BLaER1 treated with 17β-estradiol and CSF1 and Interleukin-3, amounts not matched to agents 10 nM and 100 nM (cell line): ENCODE measurements at regions not wholly inside any gene's neighbourhood (a gene's known extent, or its start where the extent isn't known, plus 50 kb on each side); places are given as distances from the start of the nearest gene placed in this dataset.

Source experiments
- H3K27ac ChIP-seq, 11 experiments: shearing (Covaris generic); formaldehyde crosslinking; 2 replicates each; pipeline ENCODE4 v1.8.1; 2022
- H3K27me3 ChIP-seq, 11 experiments: shearing (Covaris generic); formaldehyde crosslinking; 2 replicates each; pipeline ENCODE4 v1.8.1; 2022
- H3K36me3 ChIP-seq, 11 experiments: shearing (Covaris generic); formaldehyde crosslinking; 2 replicates each; pipeline ENCODE4 v1.8.1; 2022
- H3K4me1 ChIP-seq, 10 experiments: shearing (Covaris generic); formaldehyde crosslinking; 2 replicates each; pipeline ENCODE4 v1.8.1; 2022
- H3K4me2 ChIP-seq, 11 experiments: shearing (Covaris generic); formaldehyde crosslinking; 2 replicates each; pipeline ENCODE4 v1.8.1; 2022
- H3K4me3 ChIP-seq, 10 experiments: shearing (Covaris generic); formaldehyde crosslinking; 2 replicates each; pipeline ENCODE4 v1.8.1; 2022
- H3K9ac ChIP-seq, 11 experiments: shearing (Covaris generic); formaldehyde crosslinking; 2 replicates each; pipeline ENCODE4 v1.8.1; 2022
- H3K9me3 ChIP-seq, 11 experiments: shearing (Covaris generic); formaldehyde crosslinking; replicated peaks in 1 of 11; 2 replicates each; pipeline ENCODE4 v1.8.1; 2022
- H4K20me1 ChIP-seq, 11 experiments: shearing (Covaris generic); formaldehyde crosslinking; 2 replicates each; pipeline ENCODE4 v1.8.1; 2022
- Cebpa-rat ChIP-seq, 11 experiments: shearing (Covaris generic); IDR thresholded peaks; 2 replicates each; pipeline ENCODE4 v1.8.1; 2022

- Histone ChIP-seq H4K20me1 (no peaks in the 10 kb centered on the region), H3K4me3 (no peak overlapping the region), H3K4me1 (peaks cover 0 to 22% (median 6%) of the 10 kb centered on the region in 10 experiments; a peak in 9 of 20 replicates), H3K9ac (no peak overlapping the region), H3K36me3 (peaks cover 0 to 12% (median 0%) of the 10 kb centered on the region in 11 experiments; a peak in 2 of 22 replicates), H3K27me3 (no peaks in the 10 kb centered on the region), H3K9me3 (peaks cover 18 to 58% (median 23%) of the 10 kb centered on the region in 11 experiments; a peak in 21 of 22 replicates), H3K27ac (no peak overlapping the region), H3K4me2 (no peak overlapping the region)
- no peak for TF ChIP-seq Cebpa-rat (IDR thresholded peaks at IDR 0.05)
Observed at GRCh38 chr2:215851696-215852095, 161.7 kb downstream of the MREG start.

GRCh38 chr2:215851082-215851481 is 162.3 kb downstream of the MREG start:
- Histone ChIP-seq H3K9me3 (peaks cover 18 to 58% (median 23%) of the 10 kb centered on the region in 11 experiments; a peak in 21 of 22 replicates), H3K27ac (no peak overlapping the region), H3K36me3 (peaks cover 0 to 12% (median 0%) of the 10 kb centered on the region in 11 experiments; a peak in 2 of 22 replicates), H3K4me2 (no peak overlapping the region), H3K4me1 (peaks cover 0 to 28% (median 8%) of the 10 kb centered on the region in 10 experiments; a peak in 10 of 20 replicates), H3K9ac (no peak overlapping the region), H3K4me3 (no peak overlapping the region), H4K20me1 (no peaks in the 10 kb centered on the region), H3K27me3 (no peaks in the 10 kb centered on the region)
- no peak for TF ChIP-seq Cebpa-rat (IDR thresholded peaks at IDR 0.05)

DNA sequence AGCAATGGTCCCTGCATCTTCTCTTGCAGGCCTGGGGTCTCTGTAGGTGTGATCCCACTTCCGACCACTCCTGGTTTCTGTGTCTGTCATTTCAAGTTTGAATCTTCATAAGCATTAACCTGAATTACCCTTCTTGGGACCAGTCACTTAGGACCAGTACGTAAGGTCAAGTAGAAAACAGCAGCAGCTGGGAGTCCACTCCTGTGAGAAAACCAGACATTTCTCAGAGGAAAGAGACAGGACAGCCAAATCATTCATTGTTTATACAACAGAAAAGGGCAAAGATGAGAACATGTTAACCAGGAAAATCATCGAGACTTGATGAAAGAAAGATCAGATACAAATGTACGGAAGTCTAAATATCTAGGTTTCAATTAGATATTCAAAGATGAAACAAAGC is 163.0 kb downstream of the MREG start:
- Histone ChIP-seq H3K36me3 (peaks cover 0 to 12% (median 0%) of the 10 kb centered on the region in 11 experiments; a peak in 2 of 22 replicates), H3K9me3 (peaks cover 18 to 58% (median 23%) of the 10 kb centered on the region in 11 experiments; a peak in 21 of 22 replicates), H4K20me1 (no peaks in the 10 kb centered on the region), H3K4me1 (peaks cover 0 to 35% (median 11%) of the 10 kb centered on the region in 10 experiments; a peak in 10 of 20 replicates), H3K4me2 (no peak overlapping the region), H3K27ac (no peak overlapping the region), H3K9ac (no peak overlapping the region), H3K27me3 (no peaks in the 10 kb centered on the region), H3K4me3 (no peak overlapping the region)
- no peak for TF ChIP-seq Cebpa-rat (IDR thresholded peaks at IDR 0.05)

GRCh38 chr2:215849771-215850170 is 163.6 kb downstream of the MREG start:
- TF ChIP-seq Cebpa-rat (IDR thresholded peaks at IDR 0.05), result no peak
- Histone ChIP-seq H3K27ac (no peak overlapping the region), H3K4me1 (peaks cover 0 to 39% (median 11%) of the 10 kb centered on the region in 10 experiments; a peak in 10 of 20 replicates), H3K4me3 (no peak overlapping the region), H3K36me3 (peaks cover 0 to 12% (median 0%) of the 10 kb centered on the region in 11 experiments; a peak in 2 of 22 replicates), H4K20me1 (no peaks in the 10 kb centered on the region), H3K9me3 (peaks cover 16 to 58% (median 22%) of the 10 kb centered on the region in 11 experiments; a peak in 21 of 22 replicates), H3K27me3 (no peaks in the 10 kb centered on the region), H3K4me2 (no peak overlapping the region), H3K9ac (no peak overlapping the region)

GRCh38 chr2:215848698-215849097 is 164.7 kb downstream of the MREG start:
- no peaks in the 10 kb centered on the region for H4K20me1 ChIP-seq

GRCh38 chr2:215848146-215848545 is 165.2 kb downstream of the MREG start:
- Histone ChIP-seq H3K4me1 (peaks cover 0 to 52% (median 11%) of the 10 kb centered on the region in 10 experiments; a peak in 10 of 20 replicates), H3K4me2 (peak overlapping the region in 5 of 11 experiments; percentile 37 to 62 (median 55); a peak in 10 of 22 replicates), H3K4me3 (no peak overlapping the region), H3K9ac (no peak overlapping the region), H3K9me3 (peaks cover under 1 to 45% (median 5%) of the 10 kb centered on the region in 11 experiments; a peak in 19 of 22 replicates), H3K27ac (peak overlapping the region in 2 of 11 experiments; percentile 26 to 77; a peak in 4 of 22 replicates), H4K20me1 (no peaks in the 10 kb centered on the region), H3K36me3 (no peaks in the 10 kb centered on the region), H3K27me3 (no peaks in the 10 kb centered on the region)
- no peak for TF ChIP-seq Cebpa-rat (IDR thresholded peaks at IDR 0.05)

More at GRCh38 chr2:215848698-215849097, 164.7 kb downstream of the MREG start:
- Histone ChIP-seq H3K4me3 (no peak overlapping the region), H3K36me3 (peaks cover 0 to 5% (median 0%) of the 10 kb centered on the region in 11 experiments; a peak in 2 of 22 replicates), H3K27ac (peak overlapping the region in 1 of 11 experiments; percentile 3; a peak in 1 of 22 replicates), H3K9me3 (peaks cover 6 to 50% (median 11%) of the 10 kb centered on the region in 11 experiments; a peak in 21 of 22 replicates), H3K4me1 (peaks cover 0 to 46% (median 11%) of the 10 kb centered on the region in 10 experiments; a peak in 10 of 20 replicates), H3K4me2 (peak overlapping the region in 1 of 11 experiments; percentile 62; a peak in 1 of 22 replicates), H3K27me3 (no peaks in the 10 kb centered on the region), H3K9ac (no peak overlapping the region)
- TF ChIP-seq Cebpa-rat (IDR thresholded peaks at IDR 0.05), result no peak

- Histone ChIP-seq H3K4me3 (no peak overlapping the region), H3K4me1 (peaks cover 0 to 55% (median 11%) of the 10 kb centered on the region in 10 experiments; a peak in 10 of 20 replicates), H3K36me3 (no peaks in the 10 kb centered on the region), H3K27ac (peak overlapping the region in 3 of 11 experiments; percentile 26 to 77 (median 69); a peak in 5 of 22 replicates), H3K4me2 (peak overlapping the region in 5 of 11 experiments; percentile 37 to 62 (median 55); a peak in 11 of 22 replicates), H3K9me3 (peaks cover 0 to 41% (median 2%) of the 10 kb centered on the region in 11 experiments; a peak in 12 of 22 replicates), H3K27me3 (no peaks in the 10 kb centered on the region), H3K9ac (no peak overlapping the region), H4K20me1 (no peaks in the 10 kb centered on the region)
- TF ChIP-seq Cebpa-rat (IDR thresholded peaks at IDR 0.05), result no peak
Observed at GRCh38 chr2:215847718-215848117, 165.6 kb downstream of the MREG start.

DNA sequence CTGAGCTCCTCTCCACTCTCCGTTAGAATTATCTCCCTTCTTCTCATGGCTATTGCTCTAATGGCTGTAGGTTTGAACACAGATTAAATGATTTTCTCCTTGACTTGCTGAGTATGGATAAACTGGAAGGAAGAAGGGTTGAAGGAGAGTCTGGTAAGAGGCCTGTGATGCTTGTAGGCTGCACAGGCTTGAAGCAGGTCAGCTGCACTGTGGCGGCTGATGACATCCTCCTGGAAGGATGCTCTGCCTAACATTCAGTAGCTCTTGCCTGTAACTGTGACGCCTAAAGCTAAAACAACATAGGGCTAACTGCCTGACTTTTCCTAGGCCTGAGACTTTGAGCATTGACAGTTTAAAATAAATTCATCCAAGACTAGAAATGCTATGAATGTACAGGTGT is 166.3 kb downstream of the MREG start:
- no peaks in the 10 kb centered on the region for H3K36me3 ChIP-seq
- no peaks in the 10 kb centered on the region for H4K20me1 ChIP-seq
- peaks cover 0 to 55% (median 11%) of the 10 kb centered on the region in 10 experiments; a peak in 10 of 20 replicates for H3K4me1 ChIP-seq
- H3K9ac ChIP-seq, result peak overlapping the region in 1 of 11 experiments; percentile 44; a peak in 1 of 22 replicates
- TF ChIP-seq Cebpa-rat (IDR thresholded peaks at IDR 0.05), result no peak
- peaks cover 0 to 34% (median 0%) of the 10 kb centered on the region in 11 experiments; a peak in 10 of 22 replicates for H3K9me3 ChIP-seq
- no peaks in the 10 kb centered on the region for H3K27me3 ChIP-seq
- H3K27ac ChIP-seq, result peak overlapping the region in 4 of 11 experiments; percentile 44 to 77 (median 58); a peak in 7 of 22 replicates
- H3K4me2 ChIP-seq, result peak overlapping the region in 5 of 11 experiments; percentile 28 to 62 (median 55); a peak in 10 of 22 replicates
- no peak overlapping the region for H3K4me3 ChIP-seq
